ENCODE measurements at regions not wholly inside any gene's neighbourhood (a gene's known extent, or its start where the extent isn't known, plus 50 kb on each side); places are given as distances from the start of the nearest gene placed in this dataset.

- Histone ChIP-seq H3K4me3 (no peak overlapping the region), H4K20me1 (replicated peaks; ENCODE audit: insufficient read depth) (no peaks in the 10 kb centered on the region), H3F3A (replicated peaks; ENCODE audit: low read depth) (no peaks in the 10 kb centered on the region), H3K27me3 (ENCODE audit: insufficient read depth) (no peaks in the 10 kb centered on the region), H3K9me2 (ENCODE audit: insufficient read depth) (no peaks in the 10 kb centered on the region), H3K4me2 (no peak overlapping the region), H3K4me1 (ENCODE audit: insufficient read depth) (no peaks in the 10 kb centered on the region), H3K36me3 (ENCODE audit: insufficient read depth) (no peaks in the 10 kb centered on the region), H2AFZ (no peak overlapping the region), H3K27ac (ENCODE audit: low read depth) (no peak overlapping the region), H3K79me2 (replicated peaks; ENCODE audit: insufficient read depth) (no peaks in the 10 kb centered on the region)
- TF ChIP-seq EZH2 (IDR thresholded peaks at IDR 0.05; ENCODE audit: low read depth, unreplicated experiment): no peak
- no peak for TF ChIP-seq STAT1 (IDR thresholded peaks at IDR 0.05; ENCODE audit: unreplicated experiment)
- no peak for ATAC-seq
- DNase-seq (ENCODE audit: low spot score): no peak
- Mint-ChIP-seq H3K4me1 (no peaks in the 10 kb centered on the region), H3K36me3 (ENCODE audit: low read depth) (peaks cover 7% of the 10 kb centered on the region; the same call in 2 of the 3 replicates), H3K27me3 (ENCODE audit: insufficient read depth, low read depth, poor library complexity) (no peaks in the 10 kb centered on the region), H3K9me3 (peaks cover 83% of the 10 kb centered on the region), H3K4me3 (no peak overlapping the region), H3K27ac (no peak overlapping the region)
Measured at GRCh38 chr14:82244791-82245190, 711.1 kb upstream of the SEL1L start.

GRCh38 chr14:82251494-82251893, 717.8 kb upstream of the SEL1L start:
- peak; percentile 63 for DNase-seq (ENCODE audit: low spot score)
- H4K20me1 ChIP-seq (replicated peaks; ENCODE audit: insufficient read depth): no peaks in the 10 kb centered on the region
- TF ChIP-seq POLR2AphosphoS5 (IDR thresholded peaks at IDR 0.05; ENCODE audit: low read depth): no peak
- TF ChIP-seq EZH2 (IDR thresholded peaks at IDR 0.05; ENCODE audit: low read depth, unreplicated experiment): no peak
- TF ChIP-seq ZNF114 (CRISPR knock-in tag; IDR thresholded peaks at IDR 0.05): no peak
- TF ChIP-seq CREB1 (CRISPR knock-in tag; IDR thresholded peaks at IDR 0.05; ENCODE audit: low read depth): no peak
- no peak for TF ChIP-seq ZNF462 (CRISPR knock-in tag; IDR thresholded peaks at IDR 0.05)
- no peak for TF ChIP-seq CTCF (conservative IDR thresholded peaks at IDR 0.05; ENCODE audit: low read depth in 2 of 2)
- no peak for TF ChIP-seq ZNF331 (CRISPR knock-in tag; IDR thresholded peaks at IDR 0.05; ENCODE audit: low read depth)
- no peak for TF ChIP-seq REST (IDR thresholded peaks at IDR 0.05; ENCODE audit: unreplicated experiment)
- TF ChIP-seq STAT1 (IDR thresholded peaks at IDR 0.05; ENCODE audit: unreplicated experiment): no peak
- no peak for TF ChIP-seq JUNB (IDR thresholded peaks at IDR 0.05; ENCODE audit: unreplicated experiment)

More at GRCh38 chr14:82251494-82251893, 717.8 kb upstream of the SEL1L start:
- H3K9me3 Mint-ChIP-seq: peaks cover 84% of the 10 kb centered on the region
- Histone ChIP-seq H2AFZ (0 out of 2 replicates have a peak overlapping the region, but pooled peaks have one; percentile 38), H3K27me3 (ENCODE audit: insufficient read depth) (no peaks in the 10 kb centered on the region), H3K36me3 (ENCODE audit: insufficient read depth) (no peaks in the 10 kb centered on the region), H3K79me2 (replicated peaks; ENCODE audit: insufficient read depth) (no peaks in the 10 kb centered on the region), H3K9me2 (ENCODE audit: insufficient read depth) (no peaks in the 10 kb centered on the region), H3K4me3 (no peak overlapping the region), H3K4me2 (no peak overlapping the region), H3F3A (replicated peaks; ENCODE audit: low read depth) (no peaks in the 10 kb centered on the region), H3K4me1 (ENCODE audit: insufficient read depth) (no peaks in the 10 kb centered on the region), H3K27ac (ENCODE audit: low read depth) (no peak overlapping the region)
- H3K27me3 Mint-ChIP-seq (ENCODE audit: insufficient read depth, low read depth, poor library complexity): peaks cover 2% of the 10 kb centered on the region
- H3K4me3 Mint-ChIP-seq: no peak overlapping the region
- no peak for ATAC-seq
- H3K4me1 Mint-ChIP-seq: no peaks in the 10 kb centered on the region
- H3K27ac Mint-ChIP-seq: no peak overlapping the region
- H3K36me3 Mint-ChIP-seq (ENCODE audit: low read depth): peaks cover 12% of the 10 kb centered on the region; the same call in 2 of the 3 replicates

Data from GM23338 (cell line).